HL-60 (cell line): ENCODE measurements at regions not wholly inside any gene's neighbourhood (a gene's known extent, or its start where the extent isn't known, plus 50 kb on each side); places are given as distances from the start of the nearest gene placed in this dataset.

Experiments
- DNase-seq, 2 experiments: peaks; one replicate each; pipeline ENCODE4 v3.0.0-alpha.2; 2010 to 2020; ENCODE audit warnings: low read depth in 1 of 2, low spot score in 1 of 2
- H3K27ac ChIP-seq: fragments of 250-450 bp; sonication (Bioruptor Pico); replicated peaks from 2 replicates; pipeline ENCODE4 v1.5.1; 2020; ENCODE audit warnings: mild to moderate bottlenecking, moderate library complexity
- H3K27me3 ChIP-seq: fragments of 250-450 bp; sonication (Bioruptor Pico); 2 replicates; pipeline ENCODE4 v1.5.1; 2021; ENCODE audit warnings: mild to moderate bottlenecking, moderate library complexity; ENCODE audit not compliant: insufficient read depth, poor library complexity, severe bottlenecking
- H3K4me3 ChIP-seq: replicated peaks from 2 replicates; pipeline ENCODE4 v1.5.1; 2011; ENCODE audit warnings: mild to moderate bottlenecking, control low read depth, low read length; ENCODE audit not compliant: insufficient read depth
- CTCF ChIP-seq: IDR thresholded peaks from one replicate; pipeline ENCODE4 v1.5.1; 2011; ENCODE audit warnings: low read length, control low read depth, inconsistent platforms; ENCODE audit not compliant: insufficient read depth
- GABPA ChIP-seq: IDR thresholded peaks from 2 replicates; pipeline ENCODE4 v1.6.1; 2012; ENCODE audit warnings: low read depth
- POLR2AphosphoS5 ChIP-seq: IDR thresholded peaks from 2 replicates; pipeline ENCODE4 v1.6.1; 2012; ENCODE audit warnings: low read depth
- REST ChIP-seq: IDR thresholded peaks from 2 replicates; pipeline ENCODE4 v1.6.1; 2012; ENCODE audit warnings: low read depth; ENCODE audit not compliant: insufficient replicate concordance
- SPI1 ChIP-seq: IDR thresholded peaks from 2 replicates; pipeline ENCODE4 v1.6.1; 2012; ENCODE audit warnings: low read depth, mild to moderate bottlenecking, borderline replicate concordance

- Histone ChIP-seq H3K4me3 (no peak overlapping the region), H3K27ac (no peak overlapping the region), H3K27me3 (no peaks in the 10 kb centered on the region)
- no peak for DNase-seq
- TF ChIP-seq GABPA (no peak), REST (no peak)
Measured at GRCh38 chr9:28607843-28608242, 1034.6 kb upstream of the C9orf72 start.

GRCh38 chr9:28610339-28610738, 1037.1 kb upstream of the C9orf72 start:
- no peak overlapping the region for H3K27ac ChIP-seq

GRCh38 chr9:28616310-28616709, 1043.0 kb upstream of the C9orf72 start:
- TF ChIP-seq REST (no peak), CTCF (no peak), POLR2AphosphoS5 (no peak), SPI1 (no peak), GABPA (no peak)

More at GRCh38 chr9:28610339-28610738, 1037.1 kb upstream of the C9orf72 start:
- TF ChIP-seq GABPA (no peak), REST (no peak), SPI1 (no peak), CTCF (no peak), POLR2AphosphoS5 (no peak)
- Histone ChIP-seq H3K27me3 (no peaks in the 10 kb centered on the region), H3K4me3 (no peak overlapping the region)
- no peak for DNase-seq

GRCh38 chr9:28620011-28620410, 1046.7 kb upstream of the C9orf72 start:
- Histone ChIP-seq H3K4me3 (no peak overlapping the region), H3K27ac (no peak overlapping the region), H3K27me3 (no peaks in the 10 kb centered on the region)
- DNase-seq = no peak
- TF ChIP-seq GABPA (no peak), POLR2AphosphoS5 (no peak), CTCF (no peak), SPI1 (no peak), REST (no peak)

More at GRCh38 chr9:28616310-28616709, 1043.0 kb upstream of the C9orf72 start:
- H3K27ac ChIP-seq = no peak overlapping the region
- no peaks in the 10 kb centered on the region for H3K27me3 ChIP-seq
- H3K4me3 ChIP-seq = no peak overlapping the region
- no peak for DNase-seq
